Erythroblast (primary cell): ENCODE measurements at regions not wholly inside any gene's neighbourhood (a gene's known extent, or its start where the extent isn't known, plus 50 kb on each side); places are given as distances from the start of the nearest gene placed in this dataset.

ENCODE experiments used
- GATA1 ChIP-seq: IDR thresholded peaks from 2 replicates; pipeline ENCODE4 v1.6.1; 2011; ENCODE audit warnings: low read depth, mild to moderate bottlenecking, control low read depth, low read length, moderate library complexity
- POLR2A ChIP-seq: IDR thresholded peaks from 2 replicates; pipeline ENCODE4 v1.6.1; 2011; ENCODE audit warnings: mild to moderate bottlenecking, low read length

DNA sequence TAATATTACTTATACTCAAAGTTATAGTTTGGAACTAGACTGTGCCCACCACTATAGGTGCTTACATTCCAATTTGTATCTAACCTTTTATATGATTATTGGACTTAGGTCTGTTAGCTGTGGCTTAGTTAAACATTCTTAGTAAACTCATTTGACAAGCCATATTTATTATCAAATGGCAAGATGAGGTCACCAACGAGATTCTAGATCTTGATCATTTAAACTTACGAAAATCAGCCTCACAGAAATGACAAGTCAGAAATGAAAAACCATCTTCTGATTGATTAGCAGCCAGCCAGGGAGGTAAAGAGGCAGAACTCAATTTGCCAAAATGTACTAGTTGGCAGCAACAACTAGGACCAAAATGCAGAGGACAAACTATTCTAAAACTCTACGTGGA, 100.4 kb upstream of the STK17B start:
- TF ChIP-seq POLR2A, result no peak
- no peak for TF ChIP-seq GATA1
